ENCODE measurements at regions not wholly inside any gene's neighbourhood (a gene's known extent, or its start where the extent isn't known, plus 50 kb on each side); places are given as distances from the start of the nearest gene placed in this dataset.
"Not testable (repeated sequence)": the region's sequence is repeated elsewhere in the genome, so short reads cannot be mapped to it uniquely, and the experiment has no call there.

DNA sequence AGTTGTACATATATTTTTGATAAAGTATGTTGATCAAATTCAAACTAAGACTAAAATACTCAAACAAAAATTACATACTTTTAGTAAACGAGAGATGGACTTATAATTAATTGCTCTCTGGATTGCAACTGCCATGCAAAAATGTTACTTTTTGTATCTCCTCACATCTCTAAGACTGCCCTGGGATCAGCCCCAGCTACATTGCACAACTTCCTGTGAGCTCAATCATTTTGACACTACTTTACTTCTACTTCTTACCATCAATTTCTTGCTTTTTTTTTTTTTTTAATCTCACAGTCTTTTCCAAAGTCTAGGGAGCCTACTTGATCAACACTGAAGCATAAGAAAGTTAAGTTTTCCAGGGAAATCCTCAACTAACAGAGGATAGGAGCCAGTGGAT, 506.0 kb upstream of the CDH10 start:
- DNase-seq, result no peak

GRCh38 chr5:25128606-25129005, 483.8 kb upstream of the CDH10 start:
- no peak for DNase-seq

- no peak for DNase-seq
Measured at GRCh38 chr5:25119650-25120049, 474.9 kb upstream of the CDH10 start.

- no peak for DNase-seq
Measured at GRCh38 chr5:25107853-25108252, 463.1 kb upstream of the CDH10 start.

DNA sequence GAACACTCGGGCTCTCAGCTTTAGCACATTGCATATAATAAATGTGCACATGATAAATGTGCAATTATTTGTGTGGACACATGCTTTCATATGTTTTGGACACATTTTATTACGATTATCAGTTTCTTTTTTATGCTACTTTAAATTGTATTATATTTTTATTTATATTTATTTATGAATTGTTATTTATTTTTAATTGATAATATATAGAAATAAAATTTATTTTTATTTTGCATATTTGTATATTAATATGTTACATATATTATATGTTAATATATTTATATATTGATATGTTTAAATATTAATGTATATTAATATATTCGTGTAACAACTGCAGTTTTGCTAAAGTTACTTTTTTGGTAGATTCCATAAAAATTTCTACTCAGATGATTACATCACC, 454.8 kb upstream of the CDH10 start:
- no peak for DNase-seq

DNA sequence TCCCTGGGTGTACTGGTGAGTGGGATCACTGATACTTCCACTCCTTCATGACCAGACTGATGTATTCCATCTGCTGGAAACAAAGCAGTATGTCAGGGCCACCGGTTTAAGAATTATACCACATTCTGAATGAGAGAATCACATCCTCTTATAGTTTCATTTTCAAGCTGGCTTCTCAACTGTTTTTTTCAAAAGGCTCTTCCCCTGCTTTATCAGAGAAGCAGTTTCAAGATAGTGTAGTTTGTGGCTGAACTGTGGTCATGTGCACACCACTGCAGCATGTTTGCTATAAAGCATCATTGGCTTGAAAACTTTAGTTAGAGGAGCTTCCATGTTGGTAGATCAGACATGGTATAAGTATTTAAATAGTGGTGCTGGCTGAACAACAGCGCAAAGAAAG, 450.5 kb upstream of the CDH10 start:
- no peak for DNase-seq

DNA sequence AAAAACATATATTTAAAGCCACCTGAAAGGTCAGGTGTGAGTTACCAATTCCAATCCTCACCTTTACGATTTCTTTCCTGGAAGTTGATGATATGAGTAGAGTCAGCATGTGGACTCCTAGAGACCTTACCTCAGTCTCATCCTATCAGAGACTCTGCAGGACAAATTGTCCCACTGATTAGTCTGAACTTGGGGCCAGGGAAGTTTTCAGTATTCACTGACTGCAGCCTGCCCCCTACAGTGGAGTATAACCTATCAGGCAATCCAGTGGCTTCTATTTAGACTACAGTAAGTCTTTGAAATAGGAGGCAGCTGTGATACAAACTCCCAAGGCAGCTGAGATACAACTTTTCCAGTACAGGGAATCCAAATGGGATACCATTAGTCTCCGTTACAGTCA, 449.4 kb upstream of the CDH10 start:
- DNase-seq, result no peak

DNA sequence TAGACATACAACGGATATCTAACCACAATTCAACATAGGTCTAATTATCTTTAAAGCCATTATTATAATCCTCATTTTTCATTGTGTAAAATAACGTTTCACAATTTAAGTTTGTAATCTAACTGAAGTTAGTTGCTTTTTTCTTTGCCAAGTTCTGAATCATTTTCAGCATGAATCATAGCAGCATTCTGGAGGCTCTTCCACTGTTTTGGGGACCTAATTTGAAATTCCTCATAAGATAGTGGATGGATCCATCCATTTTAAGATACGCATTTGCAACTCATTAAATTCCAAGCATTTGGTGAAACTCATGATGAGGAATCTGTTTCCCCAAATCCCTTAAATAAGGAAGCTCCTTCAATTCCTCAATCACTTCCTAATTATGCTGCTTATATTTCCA, 447.1 kb upstream of the CDH10 start:
- no peak for DNase-seq

- DNase-seq, result no peak
Measured at GRCh38 chr5:25090854-25091253, 446.1 kb upstream of the CDH10 start.

GRCh38 chr5:25090275-25090674, 445.5 kb upstream of the CDH10 start:
- DNase-seq, result no peak

- not testable (repeated sequence) for DNase-seq
Measured at GRCh38 chr5:25088689-25089088, 443.9 kb upstream of the CDH10 start.

GRCh38 chr5:25083261-25083660, 438.5 kb upstream of the CDH10 start:
- DNase-seq, result not testable (repeated sequence)

DNA sequence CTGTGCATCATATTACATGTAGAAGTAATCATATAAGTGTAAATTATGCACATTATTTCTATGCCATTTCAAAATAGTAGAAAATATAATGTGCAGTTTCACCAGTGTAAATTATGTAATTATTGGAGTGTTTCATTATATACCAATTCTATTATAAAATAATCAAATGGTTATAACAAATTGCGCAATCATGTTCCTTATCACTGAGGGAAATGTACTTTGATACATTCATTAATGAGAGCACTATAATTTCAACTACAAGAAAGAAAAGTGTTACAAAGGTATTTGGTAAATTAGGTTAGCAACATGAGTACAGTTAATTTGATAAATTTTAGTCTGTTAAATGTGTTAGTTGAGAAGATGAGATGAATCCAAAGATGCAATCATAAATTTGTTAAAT, 421.5 kb upstream of the CDH10 start:
- DNase-seq, result no peak

DNA sequence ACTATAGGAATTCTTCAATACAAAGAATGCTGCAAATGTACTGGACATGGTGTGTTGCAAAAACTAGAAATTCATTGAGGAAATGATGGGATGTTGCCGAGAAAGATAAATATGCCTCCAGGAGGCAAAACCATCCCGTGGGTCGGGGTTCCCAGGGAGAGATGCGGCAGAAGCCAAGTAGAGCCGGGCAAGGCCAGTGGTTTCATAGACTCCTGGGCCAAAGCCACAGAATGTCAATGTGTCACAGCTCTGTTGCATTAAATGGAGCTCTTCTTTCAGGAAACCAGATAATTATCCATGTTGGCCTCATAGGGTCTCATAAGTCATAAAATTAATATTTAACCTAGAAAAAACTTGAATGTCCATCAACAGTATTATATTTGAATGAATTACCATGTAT, 419.5 kb upstream of the CDH10 start:
- DNase-seq, result no peak

DNA sequence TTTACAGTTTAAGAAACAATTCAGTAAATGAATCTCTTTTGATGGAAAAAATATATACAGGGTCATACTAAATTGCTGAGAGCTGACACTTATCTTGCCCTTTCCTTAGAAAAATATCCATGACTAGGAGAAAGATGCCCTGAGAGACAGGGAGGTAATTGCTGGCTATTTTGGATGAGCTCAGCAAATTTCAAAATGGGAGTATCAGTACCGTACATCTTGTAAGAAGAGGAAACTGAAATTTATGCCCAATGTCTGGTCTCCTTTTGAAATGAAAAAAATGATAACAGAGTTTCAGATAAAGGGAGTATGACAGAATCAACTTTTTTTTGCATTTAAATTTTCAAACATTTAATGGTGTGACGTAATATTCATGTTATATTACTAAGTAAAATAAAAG, 415.8 kb upstream of the CDH10 start:
- DNase-seq, result no peak

DNA sequence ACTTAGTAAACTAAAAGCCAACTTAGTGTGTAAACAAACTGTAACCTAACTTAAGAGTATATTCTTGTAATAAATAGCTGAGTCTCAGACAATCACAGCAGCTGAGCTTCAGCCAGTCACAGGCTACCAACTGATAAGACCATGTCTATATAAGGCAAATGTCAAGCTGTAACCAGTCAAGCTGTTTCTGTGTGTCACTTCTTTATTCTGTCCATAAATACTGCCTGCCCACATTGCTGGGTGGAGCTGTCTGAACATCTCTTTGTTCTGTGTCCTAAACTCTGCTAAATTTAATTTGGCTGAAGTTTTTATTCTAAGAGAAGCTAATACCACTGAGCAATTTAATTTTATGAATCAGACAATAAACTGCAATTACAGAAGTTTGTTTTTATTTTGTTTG, 412.1 kb upstream of the CDH10 start:
- DNase-seq, result no peak

DNA sequence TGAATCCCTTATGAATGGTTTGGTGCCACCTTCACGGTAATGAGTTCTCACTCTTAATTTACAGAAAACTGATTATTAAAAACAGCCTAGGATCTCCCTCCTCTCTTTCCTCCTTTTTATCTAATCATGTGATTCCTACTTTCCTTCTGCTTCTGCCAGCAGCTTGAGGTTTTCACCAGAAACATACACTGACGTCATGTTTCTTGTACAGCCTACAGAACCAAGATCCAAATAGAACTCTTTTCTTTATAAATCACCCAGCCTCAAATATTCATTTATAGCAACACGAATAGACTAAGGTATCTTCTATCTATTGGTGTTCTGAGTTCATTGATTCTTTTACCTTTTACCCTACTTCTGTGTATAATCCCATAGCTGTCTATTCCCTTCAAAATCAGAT, 388.9 kb upstream of the CDH10 start:
- no peak for DNase-seq

DNA sequence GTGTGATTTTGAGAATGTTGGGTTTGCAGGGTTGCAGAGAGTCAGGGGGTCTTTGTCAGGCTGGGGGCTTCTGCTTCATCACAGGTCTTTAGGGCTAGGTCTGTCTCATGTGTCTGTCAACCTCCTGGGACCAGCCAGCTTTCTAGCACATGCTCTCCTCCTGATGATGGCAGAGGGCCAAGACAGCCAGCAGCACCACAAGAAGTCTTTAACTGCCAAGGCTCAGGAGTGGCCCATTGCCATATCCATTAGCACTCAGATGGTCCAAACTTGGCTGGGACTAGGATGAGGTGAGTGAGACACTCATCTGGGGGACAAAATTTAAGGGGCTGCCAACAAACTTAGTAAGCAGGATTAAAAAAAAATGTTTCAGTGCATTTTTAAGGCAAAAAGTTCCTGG, 384.2 kb upstream of the CDH10 start:
- no peak for DNase-seq

GRCh38 chr5:25027526-25027925, 382.7 kb upstream of the CDH10 start:
- DNase-seq, result no peak

DNA sequence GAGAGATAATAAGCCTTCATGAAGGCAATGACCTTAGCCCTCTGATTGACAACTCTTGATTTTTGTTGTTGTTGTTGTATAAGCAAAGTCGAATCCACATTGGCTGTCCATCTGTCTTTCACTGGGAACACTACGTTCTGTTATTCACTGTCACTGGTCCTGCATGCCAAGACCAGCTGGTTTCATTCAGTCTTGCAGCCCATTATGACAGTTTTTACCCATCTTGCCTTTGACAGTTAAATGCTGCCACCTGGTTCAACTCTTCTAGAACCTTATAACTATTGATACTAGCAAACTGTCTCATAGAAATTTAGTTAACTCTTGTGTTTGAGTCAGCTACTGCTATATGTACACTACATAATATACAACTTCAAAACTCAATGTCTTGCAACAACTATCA, 382.3 kb upstream of the CDH10 start:
- no peak for DNase-seq

GRCh38 chr5:25025831-25026230, 381.1 kb upstream of the CDH10 start:
- DNase-seq, result no peak

DNA sequence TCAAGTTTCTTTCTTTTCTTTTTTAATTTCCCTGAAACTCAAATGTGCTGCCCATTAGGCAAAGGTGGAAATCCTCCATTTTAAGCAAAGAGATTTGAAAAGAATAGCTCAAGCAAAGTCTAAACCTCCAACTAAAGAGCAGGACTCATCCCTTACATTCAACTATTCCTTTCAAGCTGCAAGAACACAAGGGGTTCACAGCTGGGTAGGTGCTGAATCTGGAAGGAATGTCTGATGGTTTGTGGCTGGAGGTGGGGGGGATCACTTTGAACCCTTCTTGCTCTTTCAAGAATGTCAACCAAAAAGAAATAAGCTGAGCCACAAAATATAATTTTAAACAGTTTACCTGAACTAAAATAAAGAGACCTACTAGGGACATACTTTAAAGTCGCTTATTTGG, 375.7 kb upstream of the CDH10 start:
- DNase-seq, result no peak

- no peak for DNase-seq
Measured at GRCh38 chr5:25009063-25009462, 364.3 kb upstream of the CDH10 start.

DNA sequence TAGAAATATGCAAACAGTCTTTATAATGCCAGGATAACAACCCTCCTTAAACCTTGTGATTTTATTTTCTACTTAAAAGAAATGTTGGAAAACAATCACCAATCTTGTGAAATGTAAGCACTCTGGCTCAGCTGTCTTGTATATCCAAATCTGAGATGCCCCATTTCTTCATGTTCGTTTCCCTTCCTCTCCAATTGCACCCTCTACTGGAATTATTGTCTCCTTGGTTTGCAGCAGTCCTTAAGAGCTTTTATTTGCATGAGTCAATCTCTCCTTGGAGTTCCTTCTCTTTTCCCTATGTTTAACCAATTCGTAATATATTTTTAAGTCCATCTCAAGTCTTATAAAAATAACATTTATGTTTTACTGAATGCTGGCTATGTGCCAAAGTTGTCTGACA, 362.0 kb upstream of the CDH10 start:
- no peak for DNase-seq

DNA sequence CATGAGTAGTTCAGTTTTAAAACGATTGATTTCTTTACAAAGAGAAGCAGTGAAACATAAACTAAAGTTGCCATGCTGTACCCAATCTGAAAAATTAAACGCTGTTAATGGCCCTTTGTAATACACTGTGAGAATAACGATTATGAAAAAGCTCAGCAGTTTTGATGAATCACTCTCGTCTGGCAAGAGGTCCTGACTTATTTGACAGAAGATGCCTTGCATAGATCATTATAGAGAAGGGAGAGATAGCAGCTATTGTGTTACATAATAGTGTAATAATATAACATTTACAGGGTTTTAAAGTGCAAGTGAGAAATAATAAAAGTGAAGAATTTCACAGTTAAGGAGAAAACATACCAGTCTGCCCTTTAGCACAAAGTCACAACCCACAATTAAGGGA, 361.5 kb upstream of the CDH10 start:
- DNase-seq, result no peak

DNA sequence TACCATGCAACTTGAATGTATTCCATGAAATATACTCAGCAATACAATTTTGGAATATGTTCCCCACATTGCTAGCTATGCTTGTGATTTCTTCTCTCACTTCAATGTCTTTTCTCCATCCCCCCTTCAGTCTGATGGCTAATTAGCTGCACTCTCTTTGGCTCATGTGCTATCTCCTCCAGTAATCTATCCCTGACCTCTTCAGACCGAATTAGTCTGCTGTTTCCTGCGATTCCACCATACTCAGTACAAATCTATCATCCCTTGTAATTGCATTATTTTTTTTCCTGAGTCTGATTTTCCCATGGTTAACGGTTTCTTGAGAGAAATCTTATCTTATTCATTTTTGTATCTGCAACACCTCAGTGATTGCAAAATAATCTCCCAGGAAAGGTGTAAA, 360.7 kb upstream of the CDH10 start:
- no peak for DNase-seq

All from GF-D8 (cell line).